ENCODE measurements at regions not wholly inside any gene's neighbourhood (a gene's known extent, or its start where the extent isn't known, plus 50 kb on each side); places are given as distances from the start of the nearest gene placed in this dataset.

- TF ChIP-seq POLR2AphosphoS5 (IDR thresholded peaks at IDR 0.05; ENCODE audit: low read depth, low read length) (no peak), POLR2A (IDR thresholded peaks at IDR 0.05; ENCODE audit: low read depth, low read length) (no peak), TAF1 (IDR thresholded peaks at IDR 0.05; ENCODE audit: borderline replicate concordance, low read depth, low read length) (no peak)
Measured at GRCh38 chr4:124179506-124180186, 532.9 kb downstream of the ANKRD50 start.

Data from GM12892 (cell line).